WTC11 (cell line): ENCODE measurements at regions not wholly inside any gene's neighbourhood (a gene's known extent, or its start where the extent isn't known, plus 50 kb on each side); places are given as distances from the start of the nearest gene placed in this dataset.

Source experiments
- ATAC-seq: fragments of 200-7000 bp; cut with Tn5 transposase; 2 replicates; pipeline ENCODE4 v1.10.0; 2021; ENCODE audit warnings: mild to moderate bottlenecking, moderate library complexity
- CTCF ChIA-PET: fragments of 300-600 bp; sonication (Branson Sonifier 250); formaldehyde crosslinking; loops from one replicate; lab custom pipeline; 2021; ENCODE audit warnings: antibody characterized with exemption; lab: Charles Lee
- POLR2A ChIA-PET: fragments of 350-600 bp; sonication (Branson Sonifier 250); formaldehyde crosslinking; loops from one replicate; lab custom pipeline; 2021; ENCODE audit warnings: antibody characterized with exemption; lab: Charles Lee
- DNase-seq: peaks from one replicate; pipeline ENCODE4 v3.0.0; 2021; ENCODE audit warnings: low spot score
- H3K27ac Mint-ChIP-seq: 2 replicates; pipeline ENCODE4 v1.8.0; 2021; ENCODE audit warnings: mixed read lengths
- H3K27me3 Mint-ChIP-seq: 2 replicates; pipeline ENCODE4 v1.8.0; 2021; ENCODE audit warnings: low read depth, mild to moderate bottlenecking, moderate library complexity, mixed read lengths
- H3K36me3 Mint-ChIP-seq: 2 replicates; pipeline ENCODE4 v1.8.0; 2021; ENCODE audit warnings: mixed read lengths
- H3K4me1 Mint-ChIP-seq: 2 replicates; pipeline ENCODE4 v1.8.0; 2022; ENCODE audit warnings: mixed read lengths
- H3K4me3 Mint-ChIP-seq: 2 replicates; pipeline ENCODE4 v1.8.0; 2021; ENCODE audit warnings: mild to moderate bottlenecking, moderate library complexity, mixed read lengths
- H3K9me3 Mint-ChIP-seq: 2 replicates; pipeline ENCODE4 v1.8.0; 2021; ENCODE audit warnings: mixed read lengths
- ARID4B ChIP-seq: sonication (generic); formaldehyde crosslinking; IDR thresholded peaks from 2 replicates; pipeline ENCODE4 v1.8.0; 2023; ENCODE audit warnings: missing genetic modification reagents, mild to moderate bottlenecking, borderline replicate concordance
- CREB1 ChIP-seq: sonication (generic); formaldehyde crosslinking; IDR thresholded peaks from 2 replicates; pipeline ENCODE4 v1.8.0; 2023; ENCODE audit warnings: mild to moderate bottlenecking, missing genetic modification reagents
- CTCF ChIP-seq: fragments of 200-600 bp; IDR thresholded peaks from 2 replicates; pipeline ENCODE4 v1.8.0; 2022; ENCODE audit warnings: antibody characterized with exemption
- EMX1 ChIP-seq: fragments of 250-450 bp; sonication (Bioruptor Pico); IDR thresholded peaks from 2 replicates; pipeline ENCODE4 v1.8.0; 2021; ENCODE audit warnings: mild to moderate bottlenecking
- ERG ChIP-seq: fragments of 250-450 bp; sonication (Bioruptor Pico); IDR thresholded peaks from 2 replicates; pipeline ENCODE4 v1.8.0; 2021; ENCODE audit warnings: mild to moderate bottlenecking
- FOXP1 ChIP-seq: sonication (generic); formaldehyde crosslinking; IDR thresholded peaks from 2 replicates; pipeline ENCODE4 v1.8.0; 2022; ENCODE audit warnings: missing genetic modification reagents, mild to moderate bottlenecking, moderate library complexity, borderline replicate concordance
- FOXP4 ChIP-seq: sonication (generic); formaldehyde crosslinking; IDR thresholded peaks from 2 replicates; pipeline ENCODE4 v1.8.0; 2022; ENCODE audit warnings: mild to moderate bottlenecking, missing genetic modification reagents
- JUN ChIP-seq: sonication (generic); formaldehyde crosslinking; IDR thresholded peaks from 2 replicates; pipeline ENCODE4 v1.8.0; 2023; ENCODE audit warnings: mild to moderate bottlenecking, missing genetic modification reagents
- KAT7 ChIP-seq: sonication (generic); formaldehyde crosslinking; IDR thresholded peaks from 2 replicates; pipeline ENCODE4 v1.8.1; 2023; ENCODE audit warnings: missing genetic modification reagents, mild to moderate bottlenecking, borderline replicate concordance
- NFE2L1 ChIP-seq: sonication (generic); formaldehyde crosslinking; IDR thresholded peaks from 2 replicates; pipeline ENCODE4 v1.8.1; 2023; ENCODE audit warnings: missing genetic modification reagents
- NR3C1 ChIP-seq: sonication (generic); formaldehyde crosslinking; conservative IDR thresholded peaks from 2 replicates; pipeline ENCODE4 v1.8.1; 2023; ENCODE audit warnings: low read depth, mild to moderate bottlenecking, missing genetic modification reagents
- SMAD4 ChIP-seq: sonication (generic); formaldehyde crosslinking; IDR thresholded peaks from 2 replicates; pipeline ENCODE4 v1.8.0; 2022; ENCODE audit warnings: mild to moderate bottlenecking, missing genetic modification reagents
- TEAD4 ChIP-seq: sonication (generic); formaldehyde crosslinking; IDR thresholded peaks from 2 replicates; pipeline ENCODE4 v1.8.0; 2022; ENCODE audit warnings: mild to moderate bottlenecking, missing genetic modification reagents
- ZMAT4 ChIP-seq: fragments of 250-450 bp; sonication (Bioruptor Pico); IDR thresholded peaks from 2 replicates; pipeline ENCODE4 v1.9.0; 2021; ENCODE audit warnings: mild to moderate bottlenecking
- ZNF121 ChIP-seq: sonication (generic); formaldehyde crosslinking; IDR thresholded peaks from 2 replicates; pipeline ENCODE4 v1.8.0; 2023; ENCODE audit warnings: missing genetic modification reagents
- ZNF138 ChIP-seq: sonication (generic); formaldehyde crosslinking; conservative IDR thresholded peaks from 2 replicates; pipeline ENCODE4 v1.8.1; 2022; ENCODE audit warnings: mild to moderate bottlenecking, moderate library complexity, missing genetic modification reagents
- ZNF671 ChIP-seq: fragments of 250-450 bp; sonication (Bioruptor Pico); IDR thresholded peaks from 2 replicates; pipeline ENCODE4 v1.8.0; 2021; ENCODE audit warnings: mild to moderate bottlenecking
- ZSCAN18 ChIP-seq: fragments of 250-450 bp; sonication (Bioruptor Pico); IDR thresholded peaks from 2 replicates; pipeline ENCODE4 v2.1.2; 2022; ENCODE audit warnings: mild to moderate bottlenecking, moderate library complexity

GRCh38 chr13:72368031-72368430, 359.4 kb downstream of the MZT1 start:
- no peaks in the 10 kb centered on the region for H3K4me1 Mint-ChIP-seq
- no peak for TF ChIP-seq TEAD4 (CRISPR knock-in tag)
- TF ChIP-seq NFE2L1 (CRISPR knock-in tag) = no peak
- no peak for TF ChIP-seq FOXP1 (CRISPR knock-in tag)
- TF ChIP-seq SMAD4 (CRISPR knock-in tag) = no peak
- no peak for TF ChIP-seq CTCF
- no peak for TF ChIP-seq FOXP4
- no peak for TF ChIP-seq NR3C1 (CRISPR knock-in tag)
- TF ChIP-seq, all 79 proteins: peak for 0
- Mint-ChIP-seq H3K27ac (no peak overlapping the region), H3K9me3 (no peaks in the 10 kb centered on the region), H3K4me3 (no peak overlapping the region), H3K27me3 (no peaks in the 10 kb centered on the region), H3K36me3 (no peaks in the 10 kb centered on the region)
- DNase-seq (no peak), ATAC-seq (no peak)
- POLR2A ChIA-PET = no interaction called here
- CTCF ChIA-PET = no interaction called here

- Mint-ChIP-seq H3K27me3 (no peaks in the 10 kb centered on the region), H3K9me3 (peaks cover 6% of the 10 kb centered on the region), H3K27ac (no peak overlapping the region), H3K4me1 (peaks cover 3% of the 10 kb centered on the region; the same call in 1 of the 2 replicates), H3K36me3 (no peaks in the 10 kb centered on the region), H3K4me3 (no peak overlapping the region)
- CTCF ChIA-PET = no interaction called here
- no peak for DNase-seq
- no peak for ATAC-seq
- TF ChIP-seq JUN (CRISPR knock-in tag) = no peak
- no peak for TF ChIP-seq ZMAT4
- no peak for TF ChIP-seq NFE2L1 (CRISPR knock-in tag)
- TF ChIP-seq ZNF121 (CRISPR knock-in tag) = no peak
- no peak for TF ChIP-seq ZNF671 (CRISPR knock-in tag)
- no peak for TF ChIP-seq CREB1 (CRISPR knock-in tag)
- no peak for TF ChIP-seq NR3C1 (CRISPR knock-in tag)
- TF ChIP-seq ZSCAN18 (CRISPR knock-in tag) = no peak
- no peak for TF ChIP-seq EMX1 (CRISPR knock-in tag)
- TF ChIP-seq ARID4B = no peak
- no peak for TF ChIP-seq KAT7
- TF ChIP-seq ERG (CRISPR knock-in tag) = no peak
- TF ChIP-seq ZNF138 (CRISPR knock-in tag) = no peak
- POLR2A ChIA-PET = no interaction called here
Observed at GRCh38 chr13:72346716-72347115, 380.7 kb downstream of the MZT1 start.
